Medulla oblongata (tissue), 1 donor: ENCODE measurements at regions not wholly inside any gene's neighbourhood (a gene's known extent, or its start where the extent isn't known, plus 50 kb on each side); places are given as distances from the start of the nearest gene placed in this dataset.

Experiments used
- DNase-seq: peaks from one replicate; pipeline ENCODE4 v3.0.0-alpha.2; 2015; ENCODE audit errors: extremely low spot score

GRCh38 chr16:86362155-86362849 lies 148.0 kb upstream of the FOXF1 start:
- DNase-seq: no peak

- DNase-seq: no peak
Measured at GRCh38 chr16:86363057-86363490, 147.3 kb upstream of the FOXF1 start.

GRCh38 chr16:86363836-86364618 lies 146.3 kb upstream of the FOXF1 start:
- DNase-seq: no peak

GRCh38 chr16:86364653-86365380 lies 145.5 kb upstream of the FOXF1 start:
- DNase-seq: no peak

GRCh38 chr16:86365513-86366273 lies 144.6 kb upstream of the FOXF1 start:
- no peak for DNase-seq

- no peak for DNase-seq
Measured at GRCh38 chr16:86366481-86366880, 143.8 kb upstream of the FOXF1 start.

- DNase-seq: no peak
Measured at GRCh38 chr16:86367291-86368072, 142.8 kb upstream of the FOXF1 start.

GRCh38 chr16:86368261-86368660 lies 142.1 kb upstream of the FOXF1 start:
- no peak for DNase-seq

- DNase-seq: no peak
Measured at GRCh38 chr16:86370062-86370461, 140.3 kb upstream of the FOXF1 start.

- no peak for DNase-seq
Measured at GRCh38 chr16:86371083-86371803, 139.1 kb upstream of the FOXF1 start.

GRCh38 chr16:86372193-86372592 lies 138.1 kb upstream of the FOXF1 start:
- DNase-seq: no peak

GRCh38 chr16:86373276-86373901 lies 136.9 kb upstream of the FOXF1 start:
- no peak for DNase-seq

- no peak for DNase-seq
Measured at GRCh38 chr16:86374603-86375130, 135.7 kb upstream of the FOXF1 start.

- no peak for DNase-seq
Measured at GRCh38 chr16:86375364-86375763, 135.0 kb upstream of the FOXF1 start.

- DNase-seq: no peak
Measured at GRCh38 chr16:86375851-86376250, 134.5 kb upstream of the FOXF1 start.

GRCh38 chr16:86376837-86377236 lies 133.5 kb upstream of the FOXF1 start:
- DNase-seq: no peak

- no peak for DNase-seq
Measured at GRCh38 chr16:86377251-86378022, 132.9 kb upstream of the FOXF1 start.

GRCh38 chr16:86378128-86378527 lies 132.2 kb upstream of the FOXF1 start:
- DNase-seq: no peak
